IMR-90 (cell line): ENCODE measurements at regions not wholly inside any gene's neighbourhood (a gene's known extent, or its start where the extent isn't known, plus 50 kb on each side); places are given as distances from the start of the nearest gene placed in this dataset.

Source experiments
- ATAC-seq: fragments of 200-7000 bp; cut with Tn5 transposase; 2 replicates; pipeline ENCODE4 v1.9.1; 2020; ENCODE audit warnings: low read depth, mild to moderate bottlenecking, moderate library complexity
- BruUV-seq: library from RNA; stranded (reverse); fragments of 400-500 nt; replicated peaks from 2 replicates; lab custom pipeline; 2021; lab: Mats Ljungman, UMichigan
- CTCF ChIA-PET: fragments of 300-600 bp; formaldehyde crosslinking; extraction: SDS; loops from one replicate; lab custom pipeline; 2021; ENCODE audit warnings: antibody characterized with exemption; lab: Yijun Ruan, JAX
- POLR2A ChIA-PET: fragments of 300-600 bp; sonication (Branson Sonifier 250); formaldehyde crosslinking; loops from one replicate; lab custom pipeline; 2022; ENCODE audit warnings: antibody characterized with exemption; ENCODE audit not compliant: unreplicated experiment; lab: Charles Lee
- DNase-seq: peaks from one replicate; pipeline ENCODE4 v3.0.0; 2013
- H2AFZ ChIP-seq: replicated peaks from 2 replicates; pipeline ENCODE3; 2013; ENCODE audit warnings: low read length, mild to moderate bottlenecking; ENCODE audit not compliant: poor library complexity
- H2AK5ac ChIP-seq: 2 replicates; pipeline ENCODE4 v1.6.1; 2013; ENCODE audit warnings: low read depth, low read length, inconsistent platforms
- H2AK9ac ChIP-seq: replicated peaks from 2 replicates; pipeline ENCODE3; 2013; ENCODE audit warnings: mild to moderate bottlenecking, low read depth, low read length, moderate library complexity; ENCODE audit not compliant: poor library complexity
- H2BK120ac ChIP-seq: 2 replicates; pipeline ENCODE4 v1.6.1; 2013; ENCODE audit warnings: low read depth, low read length, inconsistent platforms
- H2BK15ac ChIP-seq: 3 replicates; pipeline ENCODE4 v1.6.1; 2013; ENCODE audit warnings: low read depth, low read length, inconsistent platforms
- H2BK20ac ChIP-seq: 2 replicates; pipeline ENCODE4 v1.6.1; 2013; ENCODE audit warnings: low read depth, mild to moderate bottlenecking, inconsistent platforms, low read length, moderate library complexity
- H2BK5ac ChIP-seq: 2 replicates; pipeline ENCODE4 v1.6.1; 2013; ENCODE audit warnings: mild to moderate bottlenecking, low read depth, low read length, inconsistent platforms; ENCODE audit not compliant: poor library complexity, severe bottlenecking
- H3K14ac ChIP-seq: replicated peaks from 2 replicates; pipeline ENCODE4 v1.6.1; 2013; ENCODE audit warnings: low read depth, low read length, inconsistent platforms
- H3K18ac ChIP-seq: 2 replicates; pipeline ENCODE4 v1.6.1; 2013; ENCODE audit warnings: low read depth, low read length, control low read depth
- H3K23ac ChIP-seq: 2 replicates; pipeline ENCODE4 v1.6.1; 2013; ENCODE audit warnings: low read depth, low read length, inconsistent platforms
- H3K27ac ChIP-seq: 2 replicates; pipeline ENCODE4 v1.5.1; 2013; ENCODE audit warnings: mild to moderate bottlenecking, control low read depth, low read length; ENCODE audit not compliant: insufficient read depth
- H3K27me3 ChIP-seq: 2 replicates; pipeline ENCODE4 v1.6.1; 2013; ENCODE audit warnings: low read length; ENCODE audit not compliant: control insufficient read depth, insufficient read depth
- H3K36me3 ChIP-seq: 2 replicates; pipeline ENCODE4 v1.6.1; 2013; ENCODE audit warnings: low read length, mixed read lengths; ENCODE audit not compliant: control insufficient read depth, insufficient read depth
- H3K4ac ChIP-seq: 2 replicates; pipeline ENCODE4 v1.6.1; 2013; ENCODE audit warnings: low read depth, low read length, inconsistent platforms
- H3K4me1 ChIP-seq: 2 replicates; pipeline ENCODE4 v1.6.1; 2013; ENCODE audit warnings: low read length, mixed read lengths; ENCODE audit not compliant: control insufficient read depth, insufficient read depth
- H3K4me2 ChIP-seq: 2 replicates; pipeline ENCODE4 v1.6.1; 2013; ENCODE audit warnings: low read depth, mild to moderate bottlenecking, control low read depth, low read length, moderate library complexity
- H3K4me3 ChIP-seq: 2 replicates; pipeline ENCODE4 v1.5.1; 2013; ENCODE audit warnings: low read depth, mild to moderate bottlenecking, control low read depth, low read length, moderate library complexity; ENCODE audit not compliant: insufficient read depth
- H3K56ac ChIP-seq: 2 replicates; pipeline ENCODE4 v1.6.1; 2013; ENCODE audit warnings: low read length, inconsistent platforms; ENCODE audit not compliant: insufficient read depth; ENCODE audit errors: extremely low read depth
- H3K79me1 ChIP-seq, 2 experiments: 2 replicates each; pipeline ENCODE4 v1.6.1; 2013; ENCODE audit warnings: low read length in 2 of 2, inconsistent platforms in 1 of 2, low read depth in 1 of 2
- H3K9ac ChIP-seq: 2 replicates; pipeline ENCODE4 v1.6.1; 2013; ENCODE audit warnings: low read depth, low read length, control low read depth
- H3K9me1 ChIP-seq: 2 replicates; pipeline ENCODE4 v1.6.1; 2013; ENCODE audit warnings: low read length, inconsistent platforms; ENCODE audit not compliant: insufficient read depth
- H3K9me3 ChIP-seq: 2 replicates; pipeline ENCODE4 v1.6.1; 2013; ENCODE audit warnings: low read length; ENCODE audit not compliant: control insufficient read depth, insufficient read depth
- H4K20me1 ChIP-seq: 2 replicates; pipeline ENCODE4 v1.6.1; 2013; ENCODE audit warnings: low read length, inconsistent platforms; ENCODE audit not compliant: insufficient read depth
- H4K5ac ChIP-seq: 2 replicates; pipeline ENCODE4 v1.6.1; 2013; ENCODE audit warnings: mild to moderate bottlenecking, low read depth, low read length, control low read depth
- H4K8ac ChIP-seq, 2 experiments: 2 replicates each; pipeline ENCODE4 v1.6.1; 2013; ENCODE audit warnings: low read depth in 2 of 2, low read length in 2 of 2, control low read depth in 1 of 2, inconsistent platforms in 1 of 2
- H4K91ac ChIP-seq: 2 replicates; pipeline ENCODE4 v1.6.1; 2013; ENCODE audit warnings: low read depth, low read length, inconsistent platforms; ENCODE audit not compliant: insufficient read depth
- BHLHE40 ChIP-seq: fragments of 150-350 bp; IDR thresholded peaks from 2 replicates; pipeline ENCODE4 v1.6.1; 2016; ENCODE audit warnings: mild to moderate bottlenecking, low read depth, low read length
- CEBPB ChIP-seq: IDR thresholded peaks from 2 replicates; pipeline ENCODE4 v1.6.1; 2012; ENCODE audit warnings: low read depth, low read length, improper control_type of control experiment
- CHD1 ChIP-seq: IDR thresholded peaks from 2 replicates; pipeline ENCODE4 v1.6.1; 2012; ENCODE audit warnings: low read depth, low read length, improper control_type of control experiment
- CTCF ChIP-seq: conservative IDR thresholded peaks from 2 replicates; pipeline ENCODE4 v1.5.1; 2012; ENCODE audit warnings: mild to moderate bottlenecking, low read depth, low read length, improper control_type of control experiment
- ELK1 ChIP-seq: fragments of 150-350 bp; IDR thresholded peaks from 2 replicates; pipeline ENCODE4 v1.6.1; 2016; ENCODE audit warnings: low read depth, mild to moderate bottlenecking, low read length, moderate library complexity, borderline replicate concordance
- FOS ChIP-seq: fragments of 150-350 bp; IDR thresholded peaks from 2 replicates; pipeline ENCODE4 v1.6.1; 2016; ENCODE audit warnings: low read depth, low read length
- MAFK ChIP-seq: IDR thresholded peaks from 2 replicates; pipeline ENCODE4 v1.6.1; 2012; ENCODE audit warnings: low read depth, low read length, improper control_type of control experiment
- MAZ ChIP-seq: IDR thresholded peaks from 2 replicates; pipeline ENCODE4 v1.6.1; 2012; ENCODE audit warnings: low read depth, mild to moderate bottlenecking, low read length, improper control_type of control experiment, moderate library complexity, borderline replicate concordance
- MXI1 ChIP-seq: IDR thresholded peaks from 2 replicates; pipeline ENCODE4 v1.6.1; 2012; ENCODE audit warnings: low read depth, mild to moderate bottlenecking, low read length, moderate library complexity, borderline replicate concordance
- NFE2L2 ChIP-seq: fragments of 150-350 bp; IDR thresholded peaks from 2 replicates; pipeline ENCODE4 v1.6.1; 2016; ENCODE audit warnings: low read depth, mild to moderate bottlenecking, low read length
- POLR2A ChIP-seq: IDR thresholded peaks from 2 replicates; pipeline ENCODE4 v1.6.1; 2012; ENCODE audit warnings: mild to moderate bottlenecking, low read depth, low read length
- RAD21 ChIP-seq: IDR thresholded peaks from 2 replicates; pipeline ENCODE4 v1.6.1; 2012; ENCODE audit warnings: low read length, improper control_type of control experiment
- RCOR1 ChIP-seq: IDR thresholded peaks from 2 replicates; pipeline ENCODE4 v1.6.1; 2012; ENCODE audit warnings: mild to moderate bottlenecking, low read length, improper control_type of control experiment; ENCODE audit not compliant: insufficient replicate concordance
- RFX5 ChIP-seq: IDR thresholded peaks from 2 replicates; pipeline ENCODE4 v1.8.0; 2012; ENCODE audit warnings: low read depth, mild to moderate bottlenecking, low read length, moderate library complexity
- SMC3 ChIP-seq: fragments of 150-350 bp; IDR thresholded peaks from 2 replicates; pipeline ENCODE4 v1.6.1; 2016; ENCODE audit warnings: low read depth, mild to moderate bottlenecking, antibody characterized with exemption, low read length, moderate library complexity
- USF2 ChIP-seq: fragments of 150-350 bp; IDR thresholded peaks from 2 replicates; pipeline ENCODE4 v1.6.1; 2017; ENCODE audit warnings: mild to moderate bottlenecking, antibody characterized with exemption, low read length, low read depth
- WGBS, 2 experiments: methylation state at CpG; one replicate each; pipeline versions ENCODE4 v1.1.5 to v1.1.7; 2013; ENCODE audit warnings: missing lambda C conversion rate in 2 of 2; ENCODE audit not compliant: insufficient read length in 1 of 2; ENCODE audit errors: extremely low coverage in 2 of 2; 5-methylcytosine and 5-hydroxymethylcytosine counted together
- dilution Hi-C: fragments of 300-500 bp; cut with HindIII; formaldehyde crosslinking; loops from one replicate; pipeline ENCODE4 v1.14.3; 2018; ENCODE audit warnings: low sequenced_read_pairs; ENCODE audit not compliant: unreplicated experiment
- in situ Hi-C: fragments of 300-500 bp; cut with MboI; formaldehyde crosslinking; loops from 3 replicates; pipeline ENCODE4 v1.14.3; 2019; ENCODE audit warnings: low sequenced_read_pairs, inconsistent platforms, mixed read lengths
- intact Hi-C: fragments of 100-400 bp; cut with micrococcal nuclease; formaldehyde crosslinking; loops from 2 replicates; pipeline ENCODE4 v1.10.0; 2022

GRCh38 chr10:7045891-7046599, 364.8 kb downstream of the SFMBT2 start:
- CTCF ChIA-PET = no interaction called here

More at GRCh38 chr10:7045891-7046599, 364.8 kb downstream of the SFMBT2 start:
- POLR2A ChIA-PET = no interaction called here
- no peak overlapping the region for H4K5ac ChIP-seq
- no peak overlapping the region for H2BK15ac ChIP-seq
- H3K4me1 ChIP-seq = no peaks in the 10 kb centered on the region
- no peak for DNase-seq
- no peaks in the 10 kb centered on the region for H3K79me1 ChIP-seq
- H2BK120ac ChIP-seq = no peak overlapping the region
- H2BK20ac ChIP-seq = no peak overlapping the region
- no peaks in the 10 kb centered on the region for H4K20me1 ChIP-seq
- TF ChIP-seq CEBPB (no peak), POLR2A (no peak), RFX5 (no peak), CTCF (no peak), SMC3 (no peak), CHD1 (no peak), BHLHE40 (no peak), USF2 (no peak), NFE2L2 (no peak), MAFK (no peak), MAZ (no peak), RAD21 (no peak), FOS (no peak), MXI1 (no peak), RCOR1 (no peak), ELK1 (no peak)
- no CpG with 5 or more reads among the region's 4 CpGs for WGBS, 2 experiments
- H3K4me2 ChIP-seq = no peak overlapping the region
- no peak overlapping the region for H2AK5ac ChIP-seq
- no peak overlapping the region for H2BK5ac ChIP-seq
- intact Hi-C loops (no loop called here), dilution Hi-C loops (no loop called here), in situ Hi-C loops (no loop called here)
- H4K8ac ChIP-seq = no peak overlapping the region
- H3K9ac ChIP-seq = no peak overlapping the region
- no peak overlapping the region for H2AFZ ChIP-seq
- no peak overlapping the region for H3K4ac ChIP-seq
- H2AK9ac ChIP-seq = no peak overlapping the region
- no peak overlapping the region for H3K27ac ChIP-seq
- H4K91ac ChIP-seq = no peak overlapping the region
- H3K36me3 ChIP-seq = no peaks in the 10 kb centered on the region
- H3K56ac ChIP-seq = no peak overlapping the region
- no peaks in the 10 kb centered on the region for H3K9me3 ChIP-seq
- no peaks in the 10 kb centered on the region for H3K27me3 ChIP-seq
- H3K23ac ChIP-seq = no peak overlapping the region
- no TSS peak for BruUV-seq
- no peak for ATAC-seq
- H3K14ac ChIP-seq = no peak overlapping the region
- H3K9me1 ChIP-seq = no peaks in the 10 kb centered on the region
- H3K4me3 ChIP-seq = no peak overlapping the region
- H3K18ac ChIP-seq = no peak overlapping the region
